Bronchial epithelial cell (primary cell): ENCODE measurements at regions not wholly inside any gene's neighbourhood (a gene's known extent, or its start where the extent isn't known, plus 50 kb on each side); places are given as distances from the start of the nearest gene placed in this dataset.
A peak's percentile ranks its signal among the peaks of the same experiment; 100 is the strongest.

Experiments
- DNase-seq: peaks from one replicate; pipeline ENCODE4 v3.0.0-alpha.2; 2010; ENCODE audit warnings: low read depth
- FAIRE-seq: peaks from 2 replicates; lab custom pipeline; 2011; peaks lifted over from hg19 to GRCh38; lab: Jason Lieb, UNC
- H3K27me3 ChIP-seq: 2 replicates; pipeline ENCODE4 v1.5.1; 2011; ENCODE audit warnings: low read length; ENCODE audit not compliant: control insufficient read depth, insufficient read depth
- H3K36me3 ChIP-seq: 2 replicates; pipeline ENCODE4 v1.5.1; 2011; ENCODE audit warnings: low read length; ENCODE audit not compliant: control insufficient read depth, insufficient read depth
- H3K4me3 ChIP-seq: 2 replicates; pipeline ENCODE4 v1.5.1; 2011; ENCODE audit warnings: mild to moderate bottlenecking, low read depth, low read length, control low read depth
- TF ChIP-seq, protein P1 (sequence below): IDR thresholded peaks from 2 replicates; pipeline ENCODE4 v1.5.1; 2011; ENCODE audit warnings: mild to moderate bottlenecking, moderate library complexity, low read length, control low read depth, inconsistent platforms; ENCODE audit not compliant: insufficient read depth, severe bottlenecking

DNA sequence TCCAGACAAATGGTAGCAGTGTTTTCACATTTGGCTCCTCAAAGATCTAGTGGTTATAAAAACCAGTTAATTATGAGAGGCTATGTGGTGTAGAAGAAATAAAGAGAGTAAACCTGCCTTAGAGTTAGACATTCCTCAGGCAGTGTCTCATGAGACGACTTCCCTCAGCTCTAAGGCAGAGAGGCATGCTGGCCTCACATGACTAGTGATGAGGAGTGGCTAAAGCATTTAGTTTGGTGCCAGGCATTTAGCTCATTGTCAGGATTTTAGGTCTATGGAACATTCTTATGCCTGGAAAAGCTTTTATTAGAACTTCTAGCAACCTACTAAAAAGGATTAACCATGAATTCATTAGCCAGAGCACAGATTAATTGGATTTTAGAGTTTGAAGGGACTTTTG lies 90.3 kb downstream of the RPRM start:
- FAIRE-seq (no peak), DNase-seq (peak; percentile 11)
- Histone ChIP-seq H3K4me3 (no peak overlapping the region), H3K27me3 (no peaks in the 10 kb centered on the region), H3K36me3 (no peaks in the 10 kb centered on the region)
- TF ChIP-seq, protein P1, sequence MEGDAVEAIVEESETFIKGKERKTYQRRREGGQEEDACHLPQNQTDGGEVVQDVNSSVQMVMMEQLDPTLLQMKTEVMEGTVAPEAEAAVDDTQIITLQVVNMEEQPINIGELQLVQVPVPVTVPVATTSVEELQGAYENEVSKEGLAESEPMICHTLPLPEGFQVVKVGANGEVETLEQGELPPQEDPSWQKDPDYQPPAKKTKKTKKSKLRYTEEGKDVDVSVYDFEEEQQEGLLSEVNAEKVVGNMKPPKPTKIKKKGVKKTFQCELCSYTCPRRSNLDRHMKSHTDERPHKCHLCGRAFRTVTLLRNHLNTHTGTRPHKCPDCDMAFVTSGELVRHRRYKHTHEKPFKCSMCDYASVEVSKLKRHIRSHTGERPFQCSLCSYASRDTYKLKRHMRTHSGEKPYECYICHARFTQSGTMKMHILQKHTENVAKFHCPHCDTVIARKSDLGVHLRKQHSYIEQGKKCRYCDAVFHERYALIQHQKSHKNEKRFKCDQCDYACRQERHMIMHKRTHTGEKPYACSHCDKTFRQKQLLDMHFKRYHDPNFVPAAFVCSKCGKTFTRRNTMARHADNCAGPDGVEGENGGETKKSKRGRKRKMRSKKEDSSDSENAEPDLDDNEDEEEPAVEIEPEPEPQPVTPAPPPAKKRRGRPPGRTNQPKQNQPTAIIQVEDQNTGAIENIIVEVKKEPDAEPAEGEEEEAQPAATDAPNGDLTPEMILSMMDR, result no peak

DNA sequence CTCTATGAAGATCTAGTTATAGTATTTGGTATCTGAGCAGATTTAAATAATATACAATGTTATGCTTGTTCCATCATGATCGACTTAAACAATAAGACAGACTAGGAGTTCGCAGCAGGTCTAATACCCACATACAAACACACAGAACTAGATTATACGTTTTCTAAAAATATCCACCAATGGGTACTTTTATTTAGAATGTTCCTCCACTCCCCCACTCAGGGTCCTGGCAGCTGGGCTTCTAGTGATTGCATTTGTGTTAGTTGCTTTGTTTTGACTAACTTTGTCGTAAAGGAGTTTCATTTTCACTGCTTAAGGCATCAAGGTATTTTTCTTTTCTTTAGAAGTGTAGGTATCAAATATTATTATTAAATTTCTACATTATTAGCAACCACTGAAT lies 91.4 kb downstream of the RPRM start:
- DNase-seq, result no peak
- H3K4me3 ChIP-seq, result no peak overlapping the region
- TF ChIP-seq, protein P1, result no peak
- H3K27me3 ChIP-seq, result no peaks in the 10 kb centered on the region
- no peaks in the 10 kb centered on the region for H3K36me3 ChIP-seq
- FAIRE-seq, result no peak

DNA sequence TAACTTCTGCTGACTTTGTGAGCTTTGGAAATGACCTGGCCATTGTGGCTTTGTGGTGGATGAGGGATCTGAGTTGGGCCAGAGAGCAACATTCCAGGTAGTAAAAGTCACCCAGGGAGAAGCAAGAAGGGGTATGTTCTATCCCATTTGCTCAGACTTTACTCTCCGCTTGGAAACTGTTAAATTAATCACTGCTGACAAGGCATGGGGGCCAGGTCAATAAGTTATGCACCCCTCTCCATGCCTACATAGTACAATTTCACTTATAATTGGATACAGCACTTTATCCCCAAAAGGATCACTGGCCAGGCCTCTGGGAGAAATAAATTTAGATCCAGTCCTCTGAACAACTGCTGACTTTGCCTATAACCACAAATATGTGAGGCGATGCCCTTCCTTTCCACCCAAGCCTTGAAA lies 92.1 kb downstream of the RPRM start:
- no peak for FAIRE-seq
- H3K27me3 ChIP-seq, result no peaks in the 10 kb centered on the region
- no peak overlapping the region for H3K4me3 ChIP-seq
- H3K36me3 ChIP-seq, result no peaks in the 10 kb centered on the region
- TF ChIP-seq, protein P1, result no peak
- DNase-seq, result no peak

DNA sequence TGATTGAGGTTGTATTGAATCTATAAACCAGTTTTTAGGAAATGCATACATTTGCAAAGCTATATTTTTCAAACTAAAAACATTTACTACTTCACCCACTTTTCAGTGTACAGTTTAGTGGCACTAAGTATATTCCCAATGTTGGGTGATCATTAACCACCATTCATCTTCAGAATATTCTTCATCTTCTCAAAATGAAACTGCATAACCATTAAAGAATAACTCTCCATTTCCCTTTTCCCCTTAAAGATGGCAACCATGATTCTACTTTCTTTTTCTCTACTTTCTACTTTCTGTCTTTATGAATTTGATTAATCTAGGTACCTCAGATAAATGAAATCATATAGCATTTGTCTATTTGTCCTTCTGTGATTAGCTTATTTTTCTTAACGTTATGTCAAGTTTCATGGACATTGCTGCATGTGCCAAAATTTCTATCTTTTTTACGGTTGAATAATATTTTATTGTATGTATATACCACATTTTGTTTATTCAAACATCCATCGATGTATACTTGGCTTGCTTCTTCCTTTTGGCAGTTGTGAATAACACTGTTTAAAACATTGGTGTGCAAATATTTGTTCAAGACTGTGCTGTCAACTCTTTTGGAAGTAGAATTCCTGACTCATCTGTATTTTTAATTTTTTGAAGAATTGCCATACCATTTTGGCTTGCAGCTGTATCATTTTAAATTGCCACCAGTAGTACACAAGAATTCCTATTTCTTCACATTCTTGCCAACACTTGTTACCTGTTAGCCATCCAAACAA lies 104.9 kb downstream of the RPRM start:
- TF ChIP-seq, protein P1, result no peak
- FAIRE-seq (no peak), DNase-seq (no peak)
- H3K27me3 ChIP-seq, result no peaks in the 10 kb centered on the region
- no peak overlapping the region for H3K4me3 ChIP-seq
- H3K36me3 ChIP-seq, result no peaks in the 10 kb centered on the region

DNA sequence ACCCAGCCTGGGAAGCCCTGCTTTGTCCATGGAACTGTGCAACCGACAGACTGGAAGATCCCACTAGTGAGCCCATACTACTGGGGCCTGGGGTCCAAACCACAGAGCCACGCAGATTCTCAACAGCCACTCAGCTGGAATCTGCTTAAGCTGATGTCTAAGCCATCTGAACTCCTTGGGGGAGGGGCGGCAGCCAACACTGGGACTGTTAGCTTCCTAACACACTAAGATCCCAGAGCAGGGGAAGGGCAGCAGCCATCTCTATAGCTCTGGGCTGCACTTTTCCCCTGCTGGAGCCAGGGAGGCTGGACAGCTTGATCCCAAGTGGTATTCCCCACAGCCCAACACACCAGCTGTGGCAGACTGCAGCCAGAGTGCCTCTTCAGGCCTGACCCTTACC lies 118.3 kb downstream of the RPRM start:
- H3K4me3 ChIP-seq, result no peak overlapping the region

More for the DNA sequence above, 118.3 kb downstream of the RPRM start:
- no peak for DNase-seq
- TF ChIP-seq, protein P1, result no peak
- Histone ChIP-seq H3K27me3 (no peaks in the 10 kb centered on the region), H3K36me3 (no peaks in the 10 kb centered on the region)
- no peak for FAIRE-seq
